Kidney (tissue), 13 donors: ENCODE measurements at regions not wholly inside any gene's neighbourhood (a gene's known extent, or its start where the extent isn't known, plus 50 kb on each side); places are given as distances from the start of the nearest gene placed in this dataset.

Experiments
- DNase-seq, 5 donors: peaks; one replicate each; pipeline ENCODE4 v3.0.0-alpha.2; 2013 to 2020
- FAIRE-seq: peaks from 2 replicates; lab custom pipeline; 2012; peaks lifted over from hg19 to GRCh38; lab: Jason Lieb, UNC
- H3K27ac ChIP-seq, 2 donors: one replicate each; pipeline ENCODE4 v1.7.0; 2013; ENCODE audit warnings: low read depth in 2 of 2, low read length in 2 of 2, inconsistent platforms in 1 of 2
- H3K27me3 ChIP-seq: one replicate; pipeline ENCODE4 v1.7.1; 2013; ENCODE audit warnings: low read length, inconsistent platforms; ENCODE audit not compliant: control insufficient read depth, insufficient read depth
- H3K36me3 ChIP-seq, 3 donors: one replicate each; pipeline versions ENCODE4 v1.7.0 to v1.7.1; 2013; ENCODE audit warnings: low read length in 3 of 3, control low read depth in 1 of 3, inconsistent platforms in 1 of 3; ENCODE audit not compliant: insufficient read depth in 3 of 3, control insufficient read depth in 2 of 3
- H3K4me1 ChIP-seq, 3 donors: one replicate each; pipeline versions ENCODE4 v1.7.0 to v1.7.1; 2013; ENCODE audit warnings: low read length in 3 of 3, inconsistent platforms in 1 of 3, low read depth in 1 of 3; ENCODE audit not compliant: control insufficient read depth in 2 of 3, insufficient read depth in 2 of 3
- H3K4me3 ChIP-seq, 3 donors: one replicate each; pipeline versions ENCODE4 v1.7.0 to v1.8.1; 2013; ENCODE audit warnings: low read length in 3 of 3, control low read depth in 1 of 3, inconsistent platforms in 1 of 3
- H3K9ac ChIP-seq, 3 donors: one replicate each; pipeline versions ENCODE4 v1.7.0 to v1.7.1; 2013; ENCODE audit warnings: low read length in 3 of 3, control low read depth in 1 of 3, inconsistent platforms in 1 of 3
- H3K9me3 ChIP-seq, 3 donors: one replicate each; pipeline versions ENCODE4 v1.7.0 to v1.7.1; 2013; ENCODE audit warnings: low read length in 3 of 3, control low read depth in 1 of 3, inconsistent platforms in 1 of 3; ENCODE audit not compliant: control insufficient read depth in 2 of 3, insufficient read depth in 1 of 3
- CTCF ChIP-seq: IDR thresholded peaks from 3 replicates; pipeline ENCODE4 v1.5.1; 2012; ENCODE audit warnings: mild to moderate bottlenecking, moderate library complexity, borderline replicate concordance; ENCODE audit not compliant: insufficient read depth; ENCODE audit errors: extremely low read depth
- intact Hi-C: fragments of 100-400 bp; cut with DNase I; formaldehyde crosslinking; loops from one replicate; pipeline ENCODE4 v1.11.1; 2022
- donor health status: control.
- donor health status: control.
- donor health status: control.
- donor health status: control.
- donor health status: control.
- donor health status: DM: yes; HTN: yes; CAD: no.
- donor health status: Normal renal cell carcinoma (clear cell type).

GRCh38 chr3:144774897-144775296 lies 803.3 kb downstream of the DIPK2A start:
- Histone ChIP-seq H3K9me3 (no peaks in the 10 kb centered on the region), H3K27ac (no peak overlapping the region), H3K9ac (no peak overlapping the region), H3K4me1 (no peaks in the 10 kb centered on the region), H3K27me3 (no peaks in the 10 kb centered on the region), H3K36me3 (no peaks in the 10 kb centered on the region), H3K4me3 (no peak overlapping the region)
- no peak for TF ChIP-seq CTCF
- DNase-seq, result no peak
- intact Hi-C loops, result no loop called here
- FAIRE-seq, result no peak

- FAIRE-seq, result no peak
- no peaks in the 10 kb centered on the region for H3K9me3 ChIP-seq
- no peak for TF ChIP-seq CTCF
- no peaks in the 10 kb centered on the region for H3K4me1 ChIP-seq
- H3K4me3 ChIP-seq, result no peak overlapping the region
- H3K9ac ChIP-seq, result no peak overlapping the region
- H3K27me3 ChIP-seq, result no peaks in the 10 kb centered on the region
- no peak overlapping the region for H3K27ac ChIP-seq
- intact Hi-C loops, result no loop called here
- H3K36me3 ChIP-seq, result no peaks in the 10 kb centered on the region
- DNase-seq, result peak in 2 of 5 donors; percentile 58 to 72
These were observed 803.9 kb downstream of the DIPK2A start for GRCh38 chr3:144775551-144775950.

- DNase-seq (no peak), FAIRE-seq (no peak)
- TF ChIP-seq CTCF, result no peak
- intact Hi-C loops, result no loop called here
- Histone ChIP-seq H3K9me3 (no peaks in the 10 kb centered on the region), H3K36me3 (no peaks in the 10 kb centered on the region), H3K4me3 (no peak overlapping the region), H3K4me1 (no peaks in the 10 kb centered on the region), H3K27me3 (no peaks in the 10 kb centered on the region), H3K9ac (no peak overlapping the region), H3K27ac (no peak overlapping the region)
These were observed 806.3 kb downstream of the DIPK2A start for GRCh38 chr3:144777906-144778305.

GRCh38 chr3:144791034-144791433 lies 819.4 kb downstream of the DIPK2A start:
- Histone ChIP-seq H3K9ac (no peak overlapping the region), H3K4me3 (no peak overlapping the region), H3K27ac (no peak overlapping the region), H3K27me3 (no peaks in the 10 kb centered on the region), H3K4me1 (no peaks in the 10 kb centered on the region), H3K9me3 (no peaks in the 10 kb centered on the region), H3K36me3 (no peaks in the 10 kb centered on the region)
- FAIRE-seq, result no peak
- intact Hi-C loops, result no loop called here
- no peak for DNase-seq
- TF ChIP-seq CTCF, result no peak
